Activated CD4-positive, alpha-beta memory T cell treated with anti-CD3 and anti-CD28 coated beads for 36 hours (primary cell): ENCODE measurements at regions not wholly inside any gene's neighbourhood (a gene's known extent, or its start where the extent isn't known, plus 50 kb on each side); places are given as distances from the start of the nearest gene placed in this dataset.

Experiments
- CTCF ChIA-PET: fragments of 350-600 bp; sonication (Branson Sonifier 250); formaldehyde crosslinking; loops from one replicate; lab custom pipeline; 2021; ENCODE audit warnings: antibody characterized with exemption, inconsistent platforms; lab: Charles Lee
- POLR2A ChIA-PET: fragments of 350-600 bp; sonication (Branson Sonifier 250); formaldehyde crosslinking; loops from one replicate; lab custom pipeline; 2021; ENCODE audit warnings: antibody characterized with exemption; lab: Charles Lee
- DNase-seq: peaks from one replicate; pipeline ENCODE4 v3.0.0-alpha.2; 2020
- H3K27ac Mint-ChIP-seq: one replicate; pipeline ENCODE4 v1.8.0; 2021; ENCODE audit warnings: mixed read lengths
- H3K27me3 Mint-ChIP-seq: one replicate; pipeline ENCODE4 v1.8.0; 2021; ENCODE audit warnings: mixed read lengths
- H3K36me3 Mint-ChIP-seq: one replicate; pipeline ENCODE4 v1.8.0; 2021; ENCODE audit warnings: mixed read lengths
- H3K4me1 Mint-ChIP-seq: one replicate; pipeline ENCODE4 v1.8.0; 2021; ENCODE audit warnings: low read depth, mixed read lengths
- H3K4me3 Mint-ChIP-seq: one replicate; pipeline ENCODE4 v1.8.0; 2021; ENCODE audit warnings: mild to moderate bottlenecking, mixed read lengths
- H3K9me3 Mint-ChIP-seq: one replicate; pipeline ENCODE4 v1.8.0; 2021; ENCODE audit warnings: mixed read lengths
- intact Hi-C: fragments of 100-400 bp; cut with micrococcal nuclease; formaldehyde crosslinking; loops from one replicate; pipeline ENCODE4 v1.15.1; 2023

DNA sequence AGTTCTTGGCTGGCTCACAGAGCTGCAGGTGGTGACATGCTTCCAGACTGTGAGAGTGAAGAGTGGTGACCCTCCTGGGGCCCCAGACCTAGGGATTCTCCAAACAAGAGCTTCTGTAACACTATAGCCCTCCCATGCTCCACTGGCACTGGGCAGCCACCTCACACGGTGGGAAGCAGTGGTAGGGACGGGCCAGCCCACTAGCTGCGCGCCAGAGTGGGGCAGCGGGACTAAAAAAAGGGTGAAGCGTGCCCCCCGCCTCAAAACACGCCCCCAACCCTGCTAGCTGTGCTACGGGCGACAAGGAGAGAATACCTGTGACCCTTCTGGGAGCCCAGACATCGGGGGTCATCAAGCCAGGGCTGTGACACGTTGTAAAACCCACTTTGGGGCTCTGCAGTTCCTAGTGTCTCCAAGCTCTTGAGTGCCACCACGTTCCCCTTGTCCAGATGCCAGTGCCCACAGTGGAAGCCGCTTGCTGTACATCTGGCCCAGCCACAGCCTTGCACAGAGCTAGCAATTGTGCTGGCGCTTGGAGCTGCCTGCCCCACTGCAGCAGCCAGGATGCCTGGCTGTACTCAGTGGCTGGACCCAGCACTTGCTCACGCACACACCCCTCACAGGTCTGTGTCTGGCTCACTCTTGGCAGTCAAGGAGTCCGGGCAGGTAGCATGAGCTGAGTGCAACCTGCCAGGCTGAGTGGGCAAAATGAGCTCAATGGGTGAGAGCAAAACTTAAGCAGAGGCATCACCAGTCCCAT lies 100.0 kb downstream of the DCAF12L2 start:
- Mint-ChIP-seq H3K4me3 (no peak overlapping the region), H3K27ac (no peak overlapping the region), H3K9me3 (no peaks in the 10 kb centered on the region), H3K36me3 (no peaks in the 10 kb centered on the region), H3K4me1 (no peaks in the 10 kb centered on the region), H3K27me3 (no peaks in the 10 kb centered on the region)
- CTCF ChIA-PET, result no interaction called here
- POLR2A ChIA-PET, result no interaction called here
- DNase-seq, result no peak
- intact Hi-C loops, result no loop called here
